HepG2 (cell line): ENCODE measurements at regions not wholly inside any gene's neighbourhood (a gene's known extent, or its start where the extent isn't known, plus 50 kb on each side); places are given as distances from the start of the nearest gene placed in this dataset.

Source experiments
- ATAC-seq: fragments of 200-7000 bp; cut with Tn5 transposase; 3 replicates; pipeline ENCODE4 v1.9.1; 2020; ENCODE audit warnings: mild to moderate bottlenecking, moderate library complexity
- BruUV-seq: library from RNA; stranded (reverse); fragments of 400-500 nt; replicated peaks from 2 replicates; lab custom pipeline; 2021; lab: Mats Ljungman, UMichigan
- CTCF ChIA-PET: fragments of 300-600 bp; formaldehyde crosslinking; extraction: SDS; loops from one replicate; lab custom pipeline; 2021; ENCODE audit warnings: low total read pairs, inconsistent platforms, low intra/inter-chr PET ratio; lab: Yijun Ruan, JAX
- POLR2A ChIA-PET: fragments of 350-600 bp; sonication (Branson Sonifier 250); formaldehyde crosslinking; loops from one replicate; lab custom pipeline; 2020; ENCODE audit warnings: antibody characterized with exemption, inconsistent platforms; lab: Yijun Ruan, JAX
- DNase-seq: peaks from one replicate; pipeline ENCODE4 v3.0.0-alpha.2; 2015; ENCODE audit warnings: low spot score
- FAIRE-seq: peaks from 3 replicates; lab custom pipeline; 2011; peaks lifted over from hg19 to GRCh38; lab: Jason Lieb, UNC
- H2AFZ ChIP-seq: one replicate; pipeline ENCODE4 v1.6.1; 2011; ENCODE audit warnings: low read length, inconsistent platforms
- H3K27ac ChIP-seq: fragments of 300-600 bp; 3 replicates; pipeline ENCODE4 v1.8.0; 2011; ENCODE audit warnings: mixed run types, mild to moderate bottlenecking, mixed read lengths, low read length, inconsistent platforms; ENCODE audit not compliant: insufficient read depth; ENCODE audit errors: extremely low read length
- H3K27me3 ChIP-seq, 2 experiments: fragments of 200-600 bp in 1 of 2; 2 replicates in 1 of 2; 3 replicates in 1 of 2; pipeline versions ENCODE4 v1.6.0 to v1.8.0; 2011; ENCODE audit warnings: low read length in 2 of 2, mild to moderate bottlenecking in 2 of 2, moderate library complexity in 2 of 2, inconsistent platforms in 1 of 2; ENCODE audit not compliant: insufficient read depth in 2 of 2, control insufficient read depth in 1 of 2
- H3K36me3 ChIP-seq, 2 experiments: fragments of 200-600 bp in 1 of 2; replicated peaks in 1 of 2; 2 replicates in 1 of 2; 3 replicates in 1 of 2; pipeline versions ENCODE4 v1.5.1 to v1.8.0; 2011; ENCODE audit warnings: low read length in 2 of 2, inconsistent platforms in 1 of 2; ENCODE audit not compliant: insufficient read depth in 2 of 2, control insufficient read depth in 1 of 2
- H3K4me1 ChIP-seq: 2 replicates; pipeline ENCODE4 v1.5.1; 2012; ENCODE audit warnings: low read length, inconsistent platforms; ENCODE audit not compliant: insufficient read depth
- H3K4me2 ChIP-seq: 2 replicates; pipeline ENCODE4 v1.6.0; 2011; ENCODE audit warnings: low read depth, low read length, inconsistent platforms
- H3K4me3 ChIP-seq, 3 experiments: fragments of 200-600 bp in 1 of 3; sonication (generic), shearing (Covaris generic) in 1 of 3; replicated peaks in 1 of 3; 2 replicates each; pipeline ENCODE4 v1.5.1; 2011 to 2016; ENCODE audit warnings: low read length in 3 of 3, inconsistent platforms in 2 of 3, low read depth in 2 of 3, mild to moderate bottlenecking in 2 of 3, control low read depth in 1 of 3, mixed read lengths in 1 of 3; ENCODE audit not compliant: insufficient read depth in 1 of 3
- H3K79me2 ChIP-seq: one replicate; pipeline ENCODE4 v1.6.1; 2011; ENCODE audit warnings: low read length, inconsistent platforms; ENCODE audit not compliant: insufficient read depth
- H3K9ac ChIP-seq: 2 replicates; pipeline ENCODE4 v1.6.0; 2011; ENCODE audit warnings: mild to moderate bottlenecking, low read depth, low read length, inconsistent platforms; ENCODE audit not compliant: insufficient read depth
- H3K9me3 ChIP-seq: 2 replicates; pipeline ENCODE4 v1.5.1; 2012; ENCODE audit warnings: mild to moderate bottlenecking, low read length
- H4K20me1 ChIP-seq: 2 replicates; pipeline ENCODE4 v1.6.0; 2011; ENCODE audit warnings: inconsistent platforms, mild to moderate bottlenecking, low read length, moderate library complexity; ENCODE audit not compliant: insufficient read depth
- AHDC1 ChIP-seq: sonication (generic); formaldehyde crosslinking; IDR thresholded peaks from 2 replicates; pipeline ENCODE4 v1.5.1; 2020; ENCODE audit warnings: mild to moderate bottlenecking, missing genetic modification reagents, borderline replicate concordance
- ATRX ChIP-seq: sonication (generic); formaldehyde crosslinking; IDR thresholded peaks from 2 replicates; pipeline ENCODE4 v1.4.0; 2020; ENCODE audit warnings: missing genetic modification reagents, borderline replicate concordance
- CCDC6 ChIP-seq: sonication (generic); formaldehyde crosslinking; IDR thresholded peaks from 2 replicates; pipeline ENCODE4 v1.8.1; 2022; ENCODE audit warnings: mild to moderate bottlenecking, missing genetic modification reagents, moderate library complexity
- CEBPB ChIP-seq: IDR thresholded peaks from 2 replicates; pipeline ENCODE4 v1.6.1; 2011; ENCODE audit warnings: low read depth, low read length, improper control_type of control experiment, borderline replicate concordance
- FOXP4 ChIP-seq: sonication (generic); formaldehyde crosslinking; IDR thresholded peaks from 2 replicates; pipeline ENCODE4 v1.4.0; 2020; ENCODE audit warnings: missing genetic modification reagents
- PAX8 ChIP-seq: sonication (generic); formaldehyde crosslinking; IDR thresholded peaks from 2 replicates; pipeline ENCODE4 v1.8.0; 2022; ENCODE audit warnings: mild to moderate bottlenecking, missing genetic modification reagents, borderline replicate concordance
- THYN1 ChIP-seq: sonication (generic); formaldehyde crosslinking; IDR thresholded peaks from 2 replicates; pipeline ENCODE4 v1.8.1; 2023; ENCODE audit warnings: low read depth, mild to moderate bottlenecking, moderate library complexity, missing genetic modification reagents, borderline replicate concordance
- TIGD3 ChIP-seq: sonication (generic); formaldehyde crosslinking; IDR thresholded peaks from 2 replicates; pipeline ENCODE4 v1.5.1; 2020; ENCODE audit warnings: mild to moderate bottlenecking, missing genetic modification reagents, borderline replicate concordance
- ZFP90 ChIP-seq: sonication (generic); formaldehyde crosslinking; IDR thresholded peaks from 2 replicates; pipeline ENCODE4 v1.8.0; 2022; ENCODE audit warnings: missing genetic modification reagents, mild to moderate bottlenecking, inconsistent platforms, borderline replicate concordance
- ZFX ChIP-seq: sonication (generic); formaldehyde crosslinking; IDR thresholded peaks from 2 replicates; pipeline ENCODE4 v1.4.0; 2020; ENCODE audit warnings: mild to moderate bottlenecking, low read depth, missing genetic modification reagents, moderate library complexity
- ZNF251 ChIP-seq: sonication (generic); formaldehyde crosslinking; IDR thresholded peaks from 2 replicates; pipeline ENCODE4 v1.9.0; 2021; ENCODE audit warnings: mild to moderate bottlenecking, missing genetic modification reagents
- ZNF343 ChIP-seq: sonication (generic); formaldehyde crosslinking; IDR thresholded peaks from 2 replicates; pipeline ENCODE4 v1.4.0; 2020; ENCODE audit warnings: mild to moderate bottlenecking, missing genetic modification reagents
- ZNF513 ChIP-seq: sonication (generic); formaldehyde crosslinking; conservative IDR thresholded peaks from 2 replicates; pipeline ENCODE4 v1.5.0; 2020; ENCODE audit warnings: missing genetic modification reagents
- ZNF768 ChIP-seq: sonication (generic); formaldehyde crosslinking; IDR thresholded peaks from 2 replicates; pipeline ENCODE4 v1.4.0; 2020; ENCODE audit warnings: missing genetic modification reagents
- ZSCAN25 ChIP-seq: sonication (generic); formaldehyde crosslinking; IDR thresholded peaks from 2 replicates; pipeline ENCODE4 v1.8.0; 2022; ENCODE audit warnings: mild to moderate bottlenecking, missing genetic modification reagents
- WGBS: methylation state at CpG from one replicate; pipeline ENCODE4 v1.1.6; 2017; ENCODE audit warnings: low lambda C conversion rate; 5-methylcytosine and 5-hydroxymethylcytosine counted together
- in situ Hi-C: cut with HindIII; loops from 2 replicates; pipeline ENCODE4 v1.10.0; 2017; ENCODE audit warnings: low pct_unique_long_range_greater_than_20kb; ENCODE audit not compliant: extremely low pct_ligation_motif_present
- intact Hi-C: fragments of 100-400 bp; cut with micrococcal nuclease; formaldehyde crosslinking; loops from one replicate; pipeline ENCODE4 v1.10.0; 2022; ENCODE audit not compliant: unreplicated experiment

- Histone ChIP-seq H3K27me3 (no peaks in the 10 kb centered on the region), H4K20me1 (no peaks in the 10 kb centered on the region), H3K27ac (no peak overlapping the region), H3K9ac (no peak overlapping the region), H3K36me3 (no peaks in the 10 kb centered on the region), H3K9me3 (no peaks in the 10 kb centered on the region), H3K4me2 (no peak overlapping the region), H3K4me3 (no peak overlapping the region), H3K79me2 (no peaks in the 10 kb centered on the region), H3K4me1 (peaks cover 7% of the 10 kb centered on the region; the same call in 1 of the 2 replicates), H2AFZ (no peak overlapping the region)
- POLR2A ChIA-PET: no interaction called here
- CTCF ChIA-PET: no interaction called here
- FAIRE-seq (no peak), ATAC-seq (no peak), DNase-seq (no peak)
- TF ChIP-seq ZFP90 (no peak), FOXP4 (CRISPR knock-in tag) (no peak), ZFX (CRISPR knock-in tag) (no peak), ATRX (CRISPR knock-in tag) (no peak), ZSCAN25 (CRISPR knock-in tag) (no peak), ZNF513 (no peak), TIGD3 (CRISPR knock-in tag) (no peak), AHDC1 (CRISPR knock-in tag) (no peak), THYN1 (CRISPR knock-in tag) (no peak), ZNF768 (CRISPR knock-in tag) (no peak), ZNF251 (no peak), ZNF343 (no peak), PAX8 (no peak), CEBPB (no peak), CCDC6 (CRISPR knock-in tag) (no peak)
- intact Hi-C loops: no loop called here
- BruUV-seq: no TSS peak
- in situ Hi-C loops: loop anchor here (25.0 kb wide), 1 partner anchor 472 kb away; no protein-coding TSS in a partner anchor
- WGBS: 11% methylated on average over 1 of the region's 1 CpG
Measured at GRCh38 chr4:138509346-138509745, 267.2 kb upstream of the SLC7A11 start.
